ENCODE measurements at regions not wholly inside any gene's neighbourhood (a gene's known extent, or its start where the extent isn't known, plus 50 kb on each side); places are given as distances from the start of the nearest gene placed in this dataset.
"Not testable (repeated sequence)": the region's sequence is repeated elsewhere in the genome, so short reads cannot be mapped to it uniquely, and the experiment has no call there.

DNA sequence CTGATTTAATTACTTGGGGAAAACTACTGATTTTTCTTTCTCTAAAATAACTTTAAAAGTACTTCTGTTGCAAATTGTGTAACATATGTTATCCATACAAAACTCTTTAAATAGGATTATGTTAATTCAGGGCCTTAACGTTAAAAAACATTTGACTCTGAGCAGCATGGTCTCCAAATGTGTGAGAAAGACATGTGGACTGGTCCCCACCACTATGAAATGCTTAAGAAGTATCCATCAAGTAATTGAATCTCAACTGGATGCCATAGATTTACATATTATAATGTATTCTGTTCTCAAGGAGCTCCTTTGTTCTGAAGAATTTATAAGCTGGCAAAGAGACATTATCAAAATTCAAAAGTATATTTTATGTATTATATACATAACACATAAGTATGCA, 130.8 kb upstream of the HEY2 start:
- DNase-seq (no peak), ATAC-seq (no peak)
- TF ChIP-seq, protein P1, sequence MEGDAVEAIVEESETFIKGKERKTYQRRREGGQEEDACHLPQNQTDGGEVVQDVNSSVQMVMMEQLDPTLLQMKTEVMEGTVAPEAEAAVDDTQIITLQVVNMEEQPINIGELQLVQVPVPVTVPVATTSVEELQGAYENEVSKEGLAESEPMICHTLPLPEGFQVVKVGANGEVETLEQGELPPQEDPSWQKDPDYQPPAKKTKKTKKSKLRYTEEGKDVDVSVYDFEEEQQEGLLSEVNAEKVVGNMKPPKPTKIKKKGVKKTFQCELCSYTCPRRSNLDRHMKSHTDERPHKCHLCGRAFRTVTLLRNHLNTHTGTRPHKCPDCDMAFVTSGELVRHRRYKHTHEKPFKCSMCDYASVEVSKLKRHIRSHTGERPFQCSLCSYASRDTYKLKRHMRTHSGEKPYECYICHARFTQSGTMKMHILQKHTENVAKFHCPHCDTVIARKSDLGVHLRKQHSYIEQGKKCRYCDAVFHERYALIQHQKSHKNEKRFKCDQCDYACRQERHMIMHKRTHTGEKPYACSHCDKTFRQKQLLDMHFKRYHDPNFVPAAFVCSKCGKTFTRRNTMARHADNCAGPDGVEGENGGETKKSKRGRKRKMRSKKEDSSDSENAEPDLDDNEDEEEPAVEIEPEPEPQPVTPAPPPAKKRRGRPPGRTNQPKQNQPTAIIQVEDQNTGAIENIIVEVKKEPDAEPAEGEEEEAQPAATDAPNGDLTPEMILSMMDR (IDR thresholded peaks at IDR 0.05): no peak
- intact Hi-C loops (cut with micrococcal nuclease): no loop called here
- CTCF ChIA-PET: interaction anchor here (1.0 kb wide), 1 partner anchor 146 kb away, joined by 3 read pairs; no protein-coding TSS in a partner anchor
- H3K36me3 Mint-ChIP-seq (ENCODE audit: low read depth): no peaks in the 10 kb centered on the region
- no peak overlapping the region for H3K27ac Mint-ChIP-seq
- H3K4me1 Mint-ChIP-seq (ENCODE audit: low read depth): no peaks in the 10 kb centered on the region
- H3K9me3 Mint-ChIP-seq: no peaks in the 10 kb centered on the region
- no peak overlapping the region for H3K4me3 Mint-ChIP-seq
- POLR2A ChIA-PET: no interaction called here
- peaks cover 8% of the 10 kb centered on the region for H3K27me3 Mint-ChIP-seq

DNA sequence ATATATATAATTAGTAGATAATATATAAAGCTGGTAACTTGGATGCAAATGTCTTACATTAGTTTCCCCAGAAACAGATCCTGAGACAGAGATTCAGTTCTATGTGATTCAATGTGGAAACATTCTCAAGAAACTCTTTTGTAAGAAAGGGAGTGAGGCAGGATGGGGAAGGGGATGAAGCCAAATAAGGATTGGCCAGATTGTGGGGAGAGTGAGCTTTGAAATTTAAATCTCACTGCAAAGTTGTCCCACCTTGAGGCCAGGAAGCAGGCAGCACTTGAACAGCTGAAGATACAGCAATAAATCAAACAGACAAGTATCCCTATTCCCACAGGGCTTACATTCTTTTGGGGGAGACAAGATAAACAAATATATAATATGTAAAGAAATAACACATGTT, 126.3 kb upstream of the HEY2 start:
- CTCF ChIA-PET: no interaction called here
- Mint-ChIP-seq H3K27ac (no peak overlapping the region), H3K36me3 (ENCODE audit: low read depth) (no peaks in the 10 kb centered on the region), H3K27me3 (peaks cover 16% of the 10 kb centered on the region), H3K4me3 (no peak overlapping the region), H3K9me3 (no peaks in the 10 kb centered on the region), H3K4me1 (ENCODE audit: low read depth) (no peaks in the 10 kb centered on the region)
- intact Hi-C loops (cut with micrococcal nuclease): no loop called here
- POLR2A ChIA-PET: interaction anchor here (0.6 kb wide), 1 partner anchor 179 kb away, joined by 3 read pairs; no protein-coding TSS in a partner anchor
- ATAC-seq (no peak), DNase-seq (no peak)
- TF ChIP-seq, protein P1 (IDR thresholded peaks at IDR 0.05): no peak

DNA sequence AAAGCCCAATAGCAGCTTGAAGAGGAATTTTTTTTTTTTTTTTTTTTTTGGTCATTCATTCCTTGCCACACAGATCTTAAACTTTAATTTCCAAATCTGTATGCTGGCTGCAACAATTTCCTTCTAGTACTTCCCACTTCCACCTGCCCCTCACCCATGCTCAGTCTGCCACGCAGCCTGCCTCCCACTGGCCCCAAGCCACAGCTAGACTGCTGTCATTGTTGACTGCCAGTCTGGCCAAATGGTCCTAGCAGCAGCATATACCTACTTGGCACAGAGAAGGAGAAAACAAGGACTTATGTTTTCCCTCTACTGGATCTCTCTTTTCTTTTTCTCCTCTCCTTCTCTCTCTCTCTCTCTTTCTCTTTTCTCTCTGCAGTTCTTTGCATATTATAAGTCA, 118.3 kb upstream of the HEY2 start:
- no peaks in the 10 kb centered on the region for H3K36me3 Mint-ChIP-seq (ENCODE audit: low read depth)
- no peak overlapping the region for H3K27ac Mint-ChIP-seq
- no peaks in the 10 kb centered on the region for H3K9me3 Mint-ChIP-seq
- ChIA-PET CTCF (no interaction called here), POLR2A (no interaction called here)
- no peaks in the 10 kb centered on the region for H3K4me1 Mint-ChIP-seq (ENCODE audit: low read depth)
- DNase-seq (no peak), ATAC-seq (no peak)
- TF ChIP-seq, protein P1 (IDR thresholded peaks at IDR 0.05): no peak
- H3K4me3 Mint-ChIP-seq: no peak overlapping the region
- intact Hi-C loops (cut with micrococcal nuclease): no loop called here
- peaks cover 7% of the 10 kb centered on the region for H3K27me3 Mint-ChIP-seq

DNA sequence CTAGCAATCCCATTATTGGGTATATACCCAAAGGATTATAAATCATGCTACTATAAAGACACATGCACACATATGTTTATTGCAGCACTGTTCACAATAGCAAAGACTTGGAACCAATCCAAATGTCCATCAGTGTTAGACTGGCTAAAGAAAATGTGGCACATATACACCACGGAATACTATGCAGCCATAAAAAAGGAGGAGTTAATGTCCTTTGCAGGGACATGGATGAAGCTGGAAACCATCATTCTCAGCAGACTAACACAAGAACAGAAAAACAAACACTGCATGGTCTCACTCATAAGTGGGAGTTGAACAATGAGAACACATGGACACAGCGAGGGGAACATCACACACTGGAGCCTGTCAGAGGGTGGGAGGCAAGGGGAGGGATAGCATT, 113.4 kb upstream of the HEY2 start:
- H3K9me3 Mint-ChIP-seq; H3K36me3 Mint-ChIP-seq (ENCODE audit: low read depth); H3K27ac Mint-ChIP-seq; H3K4me1 Mint-ChIP-seq (ENCODE audit: low read depth); DNase-seq; ATAC-seq; CTCF ChIA-PET; intact Hi-C loops (cut with micrococcal nuclease); H3K27me3 Mint-ChIP-seq; H3K4me3 Mint-ChIP-seq; POLR2A ChIA-PET: not testable (repeated sequence)

DNA sequence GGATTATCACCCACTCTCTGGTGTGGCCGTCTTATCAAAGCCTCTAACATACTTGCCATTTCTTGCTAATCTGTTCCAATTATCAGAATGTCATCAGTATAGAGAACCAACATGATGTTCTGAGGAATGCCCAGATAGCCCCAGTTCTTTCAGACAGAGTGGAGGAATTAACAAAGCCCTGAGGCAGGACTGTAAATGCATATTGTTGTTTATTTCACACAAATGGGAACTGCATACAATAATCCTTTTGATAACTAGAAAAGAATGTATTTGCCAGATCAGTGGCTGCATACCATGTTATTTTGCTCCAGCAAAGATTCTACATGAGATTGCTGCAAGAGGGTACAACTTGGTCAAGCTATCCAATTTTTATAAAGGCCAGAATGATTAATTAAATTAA, 112.8 kb upstream of the HEY2 start:
- Mint-ChIP-seq H3K4me1 (ENCODE audit: low read depth) (no peaks in the 10 kb centered on the region), H3K4me3 (no peak overlapping the region), H3K27ac (no peak overlapping the region), H3K9me3 (no peaks in the 10 kb centered on the region), H3K27me3 (peaks cover under 1% of the 10 kb centered on the region), H3K36me3 (ENCODE audit: low read depth) (no peaks in the 10 kb centered on the region)
- TF ChIP-seq, protein P1 (IDR thresholded peaks at IDR 0.05): no peak
- ChIA-PET POLR2A (no interaction called here), CTCF (no interaction called here)
- ATAC-seq: no peak
- no peak for DNase-seq
- intact Hi-C loops (cut with micrococcal nuclease): no loop called here

DNA sequence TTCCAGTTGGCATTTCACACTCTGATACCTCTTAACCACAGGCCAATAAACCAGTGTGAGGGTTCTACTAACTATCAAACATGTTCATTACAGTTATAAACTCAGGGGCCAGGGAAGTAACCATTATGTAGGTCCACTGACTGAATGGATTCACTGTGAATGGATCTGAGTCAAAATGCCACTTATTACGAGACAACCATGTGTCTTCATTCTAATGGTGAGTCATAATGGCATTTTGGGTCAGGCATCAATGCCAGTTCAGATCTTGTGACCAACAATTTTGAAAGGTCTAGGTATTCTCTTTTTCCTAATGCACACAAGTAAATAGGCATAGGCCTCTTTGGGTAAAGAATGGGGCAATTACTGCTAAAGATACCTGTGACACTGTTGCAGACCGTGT, 112.2 kb upstream of the HEY2 start:
- CTCF ChIA-PET: no interaction called here

More for the DNA sequence above, 112.2 kb upstream of the HEY2 start:
- no peaks in the 10 kb centered on the region for H3K36me3 Mint-ChIP-seq (ENCODE audit: low read depth)
- H3K4me3 Mint-ChIP-seq: no peak overlapping the region
- no peaks in the 10 kb centered on the region for H3K4me1 Mint-ChIP-seq (ENCODE audit: low read depth)
- no peak for DNase-seq
- intact Hi-C loops (cut with micrococcal nuclease): no loop called here
- POLR2A ChIA-PET: no interaction called here
- no peak for ATAC-seq
- H3K27ac Mint-ChIP-seq: no peak overlapping the region
- TF ChIP-seq, protein P1 (IDR thresholded peaks at IDR 0.05): no peak
- H3K9me3 Mint-ChIP-seq: no peaks in the 10 kb centered on the region
- H3K27me3 Mint-ChIP-seq: peaks cover 2% of the 10 kb centered on the region
